D721Med (cell line): ENCODE measurements at regions not wholly inside any gene's neighbourhood (a gene's known extent, or its start where the extent isn't known, plus 50 kb on each side); places are given as distances from the start of the nearest gene placed in this dataset.

Experiments
- DNase-seq: peaks from one replicate; pipeline ENCODE4 v3.0.0; 2011; ENCODE audit warnings: low spot score; ENCODE audit not compliant: insufficient read length
- FAIRE-seq: peaks from 2 replicates; lab custom pipeline; 2011; peaks lifted over from hg19 to GRCh38; lab: Jason Lieb, UNC
- TF ChIP-seq, protein P1 (sequence below): IDR thresholded peaks from 2 replicates; pipeline ENCODE4 v1.5.1; 2012; ENCODE audit warnings: mild to moderate bottlenecking, control low read depth; ENCODE audit not compliant: insufficient read depth; ENCODE audit errors: missing control alignments

DNA sequence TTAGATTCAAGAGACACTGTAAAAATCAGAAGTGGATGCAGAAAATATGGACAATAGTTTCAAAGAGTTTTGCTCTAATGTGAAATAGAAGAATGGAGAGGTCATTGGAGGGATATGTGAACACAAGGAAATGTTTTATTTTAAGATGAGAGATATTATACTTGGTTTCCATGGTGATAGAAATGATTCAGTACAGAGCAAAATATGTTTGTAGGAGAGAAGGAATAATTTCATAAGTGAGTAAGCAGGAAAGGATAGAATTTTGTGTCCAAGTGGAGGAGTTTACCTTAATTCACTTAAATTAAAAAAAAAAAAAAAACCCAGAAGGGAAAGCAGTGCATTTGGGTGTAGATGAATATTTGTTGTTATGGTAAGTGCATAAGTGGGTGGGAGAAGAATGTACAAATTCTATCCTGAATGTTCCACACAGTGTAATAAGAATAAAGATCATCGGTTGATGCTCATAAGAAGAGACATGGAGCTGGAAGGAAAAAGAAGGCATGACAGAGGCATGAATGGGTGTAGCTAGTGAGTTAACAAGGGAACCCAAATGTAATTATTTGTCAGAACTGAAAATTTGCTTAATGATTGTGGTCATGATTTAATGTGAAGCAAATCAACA lies 688.9 kb upstream of the GJE1 start:
- TF ChIP-seq, protein P1, sequence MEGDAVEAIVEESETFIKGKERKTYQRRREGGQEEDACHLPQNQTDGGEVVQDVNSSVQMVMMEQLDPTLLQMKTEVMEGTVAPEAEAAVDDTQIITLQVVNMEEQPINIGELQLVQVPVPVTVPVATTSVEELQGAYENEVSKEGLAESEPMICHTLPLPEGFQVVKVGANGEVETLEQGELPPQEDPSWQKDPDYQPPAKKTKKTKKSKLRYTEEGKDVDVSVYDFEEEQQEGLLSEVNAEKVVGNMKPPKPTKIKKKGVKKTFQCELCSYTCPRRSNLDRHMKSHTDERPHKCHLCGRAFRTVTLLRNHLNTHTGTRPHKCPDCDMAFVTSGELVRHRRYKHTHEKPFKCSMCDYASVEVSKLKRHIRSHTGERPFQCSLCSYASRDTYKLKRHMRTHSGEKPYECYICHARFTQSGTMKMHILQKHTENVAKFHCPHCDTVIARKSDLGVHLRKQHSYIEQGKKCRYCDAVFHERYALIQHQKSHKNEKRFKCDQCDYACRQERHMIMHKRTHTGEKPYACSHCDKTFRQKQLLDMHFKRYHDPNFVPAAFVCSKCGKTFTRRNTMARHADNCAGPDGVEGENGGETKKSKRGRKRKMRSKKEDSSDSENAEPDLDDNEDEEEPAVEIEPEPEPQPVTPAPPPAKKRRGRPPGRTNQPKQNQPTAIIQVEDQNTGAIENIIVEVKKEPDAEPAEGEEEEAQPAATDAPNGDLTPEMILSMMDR, result no peak
- DNase-seq (no peak), FAIRE-seq (no peak)

DNA sequence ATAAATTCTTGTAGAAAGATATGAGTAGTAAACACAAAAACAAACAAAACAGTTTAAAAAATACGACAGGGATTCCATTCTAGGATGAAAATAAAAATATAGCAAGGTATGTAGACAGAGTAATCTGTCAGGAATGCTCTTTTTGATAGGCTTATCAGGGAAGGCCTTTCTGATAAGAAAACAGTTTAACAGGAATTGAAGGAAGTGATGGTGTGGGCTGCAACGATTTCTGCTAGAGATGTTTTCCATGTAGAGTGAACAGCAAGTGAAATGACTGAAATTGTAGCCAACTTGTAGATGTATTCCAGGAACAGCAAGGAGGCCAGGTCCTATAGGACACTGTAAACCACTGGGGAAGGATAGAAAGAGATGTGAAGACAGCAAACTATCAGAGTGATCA lies 689.7 kb upstream of the GJE1 start:
- no peak for FAIRE-seq
- TF ChIP-seq, protein P1, result no peak
- DNase-seq, result no peak

DNA sequence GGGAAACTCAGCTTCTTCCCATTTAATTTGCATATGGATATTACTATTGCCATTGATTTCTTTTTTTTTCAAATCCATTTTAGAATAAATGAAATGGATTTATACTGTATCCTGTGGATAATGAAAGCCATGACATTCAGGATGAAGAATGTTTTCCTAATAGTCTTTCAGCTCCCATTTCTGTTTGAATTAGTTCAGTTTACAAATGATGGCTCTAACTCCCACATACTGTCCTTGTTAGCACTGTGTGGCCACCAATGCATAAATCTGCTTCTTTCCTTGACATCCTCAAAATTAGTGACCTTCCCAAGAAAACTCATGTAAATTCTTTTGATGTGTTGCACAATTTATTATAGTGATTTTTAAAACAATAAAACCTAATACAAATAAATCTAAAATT lies 693.2 kb upstream of the GJE1 start:
- DNase-seq, result no peak
- TF ChIP-seq, protein P1, result no peak
- FAIRE-seq, result no peak

DNA sequence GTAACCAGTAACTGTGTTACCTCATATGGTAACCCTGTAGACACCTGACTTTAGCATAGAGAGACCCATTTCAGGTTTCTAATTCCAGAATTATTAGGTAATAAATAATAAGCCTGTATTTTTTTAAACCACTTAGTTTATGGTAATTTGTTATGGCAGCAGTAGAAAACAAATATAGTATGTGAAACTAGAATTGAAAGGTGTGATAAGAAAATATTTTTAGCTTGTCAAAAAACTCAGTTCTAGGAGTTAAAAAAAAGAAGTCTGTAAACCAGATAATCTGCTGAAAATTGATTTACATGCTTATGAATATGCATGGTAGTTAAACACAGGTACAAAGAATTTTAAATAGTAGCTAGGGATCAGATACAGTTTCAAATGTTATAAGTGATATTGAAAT lies 695.0 kb upstream of the GJE1 start:
- FAIRE-seq, result no peak
- no peak for DNase-seq
- TF ChIP-seq, protein P1, result no peak

DNA sequence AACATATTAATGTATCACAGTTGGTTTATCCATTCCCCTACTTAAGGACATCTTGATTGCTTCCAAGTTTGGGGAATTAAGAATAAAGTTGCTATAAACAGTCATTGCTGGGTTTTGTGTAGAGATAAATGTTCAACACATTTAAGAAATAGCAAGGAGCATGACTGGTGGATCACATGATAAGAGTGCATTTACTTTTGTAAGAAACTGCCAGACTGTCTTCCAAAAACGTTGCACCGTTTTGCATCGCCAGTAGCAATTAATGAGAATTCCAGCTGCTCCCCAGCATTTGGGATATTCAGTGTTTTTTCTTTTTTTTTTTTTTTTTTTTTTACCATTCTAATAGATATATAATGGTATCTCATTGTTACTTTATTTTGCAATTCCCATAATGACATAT lies 695.7 kb upstream of the GJE1 start:
- FAIRE-seq, result no peak
- TF ChIP-seq, protein P1, result no peak
- DNase-seq, result no peak

DNA sequence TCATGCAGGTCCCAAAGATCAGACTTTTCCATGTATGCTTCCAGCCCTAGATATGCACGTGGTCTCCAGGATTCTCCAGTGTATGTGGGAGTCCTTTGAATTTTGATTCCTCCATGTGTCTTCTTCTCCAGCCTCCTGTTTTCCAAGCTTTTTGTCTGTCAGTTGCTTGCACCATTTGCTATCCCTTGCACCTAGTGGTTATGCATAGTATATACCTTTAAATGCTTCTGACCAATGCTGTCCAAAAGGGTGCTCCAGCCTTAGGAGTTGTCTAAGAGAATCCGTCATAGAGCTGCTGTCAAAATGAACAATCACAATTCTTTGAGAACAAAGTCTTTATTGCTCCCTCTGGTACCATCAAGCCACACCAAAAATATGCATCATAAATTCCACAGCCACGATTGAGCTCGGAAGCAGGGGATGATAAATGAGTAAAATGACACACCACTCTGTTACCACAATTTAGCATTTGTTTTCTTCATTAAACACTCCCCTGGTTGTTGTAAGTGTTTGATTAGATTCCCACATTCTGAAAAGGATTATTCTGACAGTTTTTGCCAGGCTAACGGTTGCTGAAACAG lies 706.2 kb upstream of the GJE1 start:
- FAIRE-seq (no peak), DNase-seq (no peak)
- TF ChIP-seq, protein P1, result no peak

DNA sequence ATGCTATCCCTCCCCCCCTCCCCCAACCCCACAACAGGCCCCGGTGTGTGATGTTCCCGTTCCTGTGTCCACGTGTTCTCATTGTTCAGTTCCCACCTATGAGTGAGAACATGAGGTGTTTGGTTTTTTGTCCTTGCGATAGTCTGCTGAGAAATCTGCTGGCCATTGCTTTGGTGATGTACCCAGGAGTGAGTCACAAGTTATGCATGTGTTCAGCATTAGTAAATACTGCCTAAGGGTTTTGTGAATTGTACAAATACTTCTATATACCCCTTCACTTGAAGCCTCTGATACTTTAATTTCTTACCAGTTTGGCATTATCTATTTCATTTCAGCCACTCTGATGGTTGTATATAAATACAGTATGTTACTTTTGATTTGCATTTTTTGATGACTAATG lies 711.3 kb upstream of the GJE1 start:
- no peak for FAIRE-seq
- DNase-seq, result no peak
- TF ChIP-seq, protein P1, result no peak
